ENCODE measurements at regions not wholly inside any gene's neighbourhood (a gene's known extent, or its start where the extent isn't known, plus 50 kb on each side); places are given as distances from the start of the nearest gene placed in this dataset.

DNA sequence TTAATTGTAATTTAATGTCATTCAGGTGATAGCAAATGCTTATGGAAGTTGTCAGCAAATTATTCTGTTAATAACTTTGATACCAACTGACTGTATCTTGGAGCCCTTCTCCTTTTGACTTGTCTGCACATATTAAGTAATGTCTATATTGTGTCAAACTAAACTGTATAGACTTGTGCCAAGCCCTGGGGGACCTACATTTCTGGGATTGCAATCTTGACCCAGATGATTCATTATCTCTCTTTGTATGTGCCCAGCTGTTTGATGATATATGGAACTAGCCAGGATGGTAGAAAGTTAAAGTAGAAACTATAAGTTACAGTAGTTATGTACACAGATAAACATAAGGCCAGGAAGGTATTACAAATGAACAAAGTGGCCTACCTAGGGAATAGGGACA lies 402.8 kb upstream of the RARB start:
- no peak for DNase-seq
- Histone ChIP-seq H3K4me1 (no peaks in the 10 kb centered on the region), H3K4me3 (no peak overlapping the region), H3K27me3 (no peaks in the 10 kb centered on the region), H3K9me3 (no peaks in the 10 kb centered on the region), H3K27ac (no peak overlapping the region), H3K36me3 (no peaks in the 10 kb centered on the region)
- intact Hi-C loops (cut with DNase I) = no loop called here
- TF ChIP-seq, protein P1, sequence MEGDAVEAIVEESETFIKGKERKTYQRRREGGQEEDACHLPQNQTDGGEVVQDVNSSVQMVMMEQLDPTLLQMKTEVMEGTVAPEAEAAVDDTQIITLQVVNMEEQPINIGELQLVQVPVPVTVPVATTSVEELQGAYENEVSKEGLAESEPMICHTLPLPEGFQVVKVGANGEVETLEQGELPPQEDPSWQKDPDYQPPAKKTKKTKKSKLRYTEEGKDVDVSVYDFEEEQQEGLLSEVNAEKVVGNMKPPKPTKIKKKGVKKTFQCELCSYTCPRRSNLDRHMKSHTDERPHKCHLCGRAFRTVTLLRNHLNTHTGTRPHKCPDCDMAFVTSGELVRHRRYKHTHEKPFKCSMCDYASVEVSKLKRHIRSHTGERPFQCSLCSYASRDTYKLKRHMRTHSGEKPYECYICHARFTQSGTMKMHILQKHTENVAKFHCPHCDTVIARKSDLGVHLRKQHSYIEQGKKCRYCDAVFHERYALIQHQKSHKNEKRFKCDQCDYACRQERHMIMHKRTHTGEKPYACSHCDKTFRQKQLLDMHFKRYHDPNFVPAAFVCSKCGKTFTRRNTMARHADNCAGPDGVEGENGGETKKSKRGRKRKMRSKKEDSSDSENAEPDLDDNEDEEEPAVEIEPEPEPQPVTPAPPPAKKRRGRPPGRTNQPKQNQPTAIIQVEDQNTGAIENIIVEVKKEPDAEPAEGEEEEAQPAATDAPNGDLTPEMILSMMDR (IDR thresholded peaks at IDR 0.05) = no peak
- TF ChIP-seq POLR2A (IDR thresholded peaks at IDR 0.05) = no peak
- ATAC-seq = no peak

- DNase-seq = no peak
- H3K36me3 ChIP-seq = no peaks in the 10 kb centered on the region
- WGBS (ENCODE audit: insufficient coverage, low coverage, low lambda C conversion rate, missing lambda C conversion rate) = 29% methylated on average over 3 of the region's 3 CpGs
- no peaks in the 10 kb centered on the region for H3K4me1 ChIP-seq
- H3K9me3 ChIP-seq = no peaks in the 10 kb centered on the region
- no peak overlapping the region for H3K27ac ChIP-seq
- H3K4me3 ChIP-seq = no peak overlapping the region
- no peak for ATAC-seq
- intact Hi-C loops (cut with DNase I) = no loop called here
- no peaks in the 10 kb centered on the region for H3K27me3 ChIP-seq
- no peak for TF ChIP-seq POLR2A (IDR thresholded peaks at IDR 0.05)
- TF ChIP-seq, protein P1 (IDR thresholded peaks at IDR 0.05) = no peak
These were observed 400.4 kb upstream of the RARB start for GRCh38 chr3:25027650-25028049.

GRCh38 chr3:25029820-25030219 lies 398.2 kb upstream of the RARB start:
- Histone ChIP-seq H3K27me3 (no peaks in the 10 kb centered on the region), H3K36me3 (no peaks in the 10 kb centered on the region), H3K4me1 (no peaks in the 10 kb centered on the region), H3K27ac (no peak overlapping the region), H3K9me3 (no peaks in the 10 kb centered on the region), H3K4me3 (no peak overlapping the region)
- TF ChIP-seq POLR2A (IDR thresholded peaks at IDR 0.05) = no peak
- TF ChIP-seq, protein P1 (IDR thresholded peaks at IDR 0.05) = no peak
- intact Hi-C loops (cut with DNase I) = no loop called here
- no peak for ATAC-seq
- whole genome bisulfite sequencing (ENCODE audit: insufficient coverage, low coverage, low lambda C conversion rate, missing lambda C conversion rate) = 17% methylated on average over 2 of the region's 2 CpGs
- no peak for DNase-seq

DNA sequence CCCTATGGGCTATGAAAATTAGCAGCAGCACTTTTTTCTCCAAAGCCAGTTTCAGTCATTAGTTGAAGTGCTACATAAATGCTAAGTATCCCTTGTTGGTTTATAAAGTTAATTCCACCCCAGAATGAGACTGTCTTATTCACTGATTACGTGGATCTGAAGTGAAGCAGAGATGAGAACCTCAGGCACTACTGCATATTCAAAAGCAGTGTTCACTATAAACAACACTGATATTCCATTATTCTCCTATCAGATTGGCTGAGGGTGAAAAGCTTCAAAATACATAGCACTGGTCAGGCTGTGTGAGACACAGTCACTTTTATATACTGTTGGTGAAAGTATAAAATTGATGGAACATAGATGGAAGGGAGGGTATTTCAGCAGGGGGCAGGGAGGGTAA lies 395.7 kb upstream of the RARB start:
- TF ChIP-seq, protein P1 (IDR thresholded peaks at IDR 0.05) = no peak
- no peak for TF ChIP-seq POLR2A (IDR thresholded peaks at IDR 0.05)
- H3K27ac ChIP-seq = no peak overlapping the region
- no peak overlapping the region for H3K4me3 ChIP-seq
- 50% methylated on average over 1 of the region's 1 CpG for WGBS (ENCODE audit: insufficient coverage, low coverage, low lambda C conversion rate, missing lambda C conversion rate)
- no peaks in the 10 kb centered on the region for H3K27me3 ChIP-seq
- intact Hi-C loops (cut with DNase I) = no loop called here
- no peaks in the 10 kb centered on the region for H3K36me3 ChIP-seq
- H3K9me3 ChIP-seq = no peaks in the 10 kb centered on the region
- ATAC-seq (no peak), DNase-seq (no peak)
- no peaks in the 10 kb centered on the region for H3K4me1 ChIP-seq

DNA sequence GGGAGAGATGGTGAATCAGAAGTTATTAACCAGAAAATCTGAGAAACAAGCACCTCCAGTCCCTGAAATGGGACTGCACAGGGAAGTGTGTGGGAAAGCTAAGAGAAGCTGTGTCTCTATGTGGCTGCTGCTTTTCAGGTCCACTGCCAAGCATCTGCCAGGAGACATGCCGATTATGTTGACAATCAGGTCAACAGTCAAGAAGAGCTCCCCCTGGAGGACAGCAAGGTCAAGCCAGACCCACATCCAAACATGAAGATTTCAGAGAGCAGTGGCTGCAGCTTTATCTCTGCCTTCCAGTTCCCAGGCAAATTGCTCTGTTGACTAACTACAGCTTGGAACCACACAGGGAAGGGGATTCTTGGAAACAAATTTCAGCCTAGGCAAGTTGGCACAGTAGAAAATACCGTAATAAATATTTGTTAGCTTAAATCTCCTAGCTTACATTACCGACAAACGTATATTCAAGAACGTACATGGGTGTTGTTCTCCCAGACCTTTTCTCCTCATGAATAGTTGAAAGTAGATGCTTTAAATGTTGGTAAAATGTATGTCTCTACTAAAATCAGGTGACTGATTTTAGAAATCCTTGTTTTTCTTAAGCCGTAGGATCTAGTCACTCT lies 394.5 kb upstream of the RARB start:
- DNase-seq = peak in 2 of 3 donors; percentile 19 to 62

More for the DNA sequence above, 394.5 kb upstream of the RARB start:
- intact Hi-C loops (cut with DNase I) = no loop called here
- ATAC-seq = peak; percentile 76 to 88 (median 80)
- TF ChIP-seq, protein P1 (IDR thresholded peaks at IDR 0.05) = peak; percentile 43 to 68 (median 54)
- TF ChIP-seq POLR2A (IDR thresholded peaks at IDR 0.05) = no peak
- no peaks in the 10 kb centered on the region for H3K27me3 ChIP-seq
- H3K27ac ChIP-seq = no peak overlapping the region
- no peak overlapping the region for H3K4me3 ChIP-seq
- H3K9me3 ChIP-seq = no peaks in the 10 kb centered on the region
- WGBS (ENCODE audit: insufficient coverage, low coverage, low lambda C conversion rate, missing lambda C conversion rate) = 61% methylated on average over 6 of the region's 6 CpGs
- no peaks in the 10 kb centered on the region for H3K36me3 ChIP-seq
- H3K4me1 ChIP-seq = no peaks in the 10 kb centered on the region

All from right lobe of liver (tissue), 6 donors.